ENCODE measurements at regions not wholly inside any gene's neighbourhood (a gene's known extent, or its start where the extent isn't known, plus 50 kb on each side); places are given as distances from the start of the nearest gene placed in this dataset.

DNA sequence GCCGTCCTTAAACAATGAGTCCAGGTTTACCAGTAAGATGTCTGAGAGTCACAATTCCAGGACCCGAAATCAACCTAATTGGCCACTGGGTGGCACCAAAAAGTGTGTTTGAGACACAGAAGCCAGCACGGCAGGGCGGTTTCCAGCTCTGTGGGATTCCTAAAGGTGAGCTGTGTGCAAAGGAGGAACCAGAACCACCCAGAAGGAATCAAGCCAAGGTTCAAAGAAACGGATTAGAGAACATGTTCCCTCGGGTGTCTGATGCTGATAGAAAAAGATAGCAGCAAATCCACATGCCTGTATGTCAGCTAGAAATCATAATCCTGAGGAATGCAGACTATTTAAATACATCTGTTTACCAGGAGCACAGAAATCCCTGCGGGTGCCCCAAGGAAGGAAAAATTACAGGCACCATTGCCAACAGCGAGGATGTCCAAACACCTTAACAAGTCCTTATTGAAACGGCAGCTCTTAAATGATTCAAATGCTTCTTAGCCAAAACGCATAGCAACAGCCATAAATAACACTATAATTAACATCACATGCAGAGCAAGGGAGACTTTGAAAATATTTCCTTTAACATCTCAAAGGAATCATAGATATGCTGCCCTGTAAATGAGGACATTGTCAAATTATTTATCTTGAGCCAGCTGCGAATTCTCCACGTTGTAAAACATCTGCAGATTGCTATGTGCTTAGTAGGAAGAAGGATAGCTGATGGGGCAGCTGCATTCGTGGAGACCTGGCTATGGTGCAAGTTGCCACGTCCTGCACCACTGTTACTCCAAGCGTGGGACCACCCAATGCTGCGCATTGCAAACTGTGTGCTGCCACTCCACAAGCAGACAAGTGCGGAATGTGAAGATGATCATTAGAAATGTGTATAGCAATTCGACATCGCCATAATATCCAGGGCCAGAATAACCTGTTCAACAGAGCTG is 318.7 kb upstream of the NCKAP5 start:
- H3K36me3 ChIP-seq: no peaks in the 10 kb centered on the region
- H3K27ac ChIP-seq: no peak overlapping the region
- no peak overlapping the region for H3K4me3 ChIP-seq
- ATAC-seq: peak; percentile 29 to 86 (median 79)
- H3K9me3 ChIP-seq: peaks cover 0 to 2% (median 0%) of the 10 kb centered on the region in 12 donors
- H3K27me3 ChIP-seq: peaks cover 0 to 3% (median 0%) of the 10 kb centered on the region in 9 donors
- TF ChIP-seq CTCF (IDR thresholded peaks at IDR 0.05) (peak; percentile 41 to 72 (median 58)), POLR2A (IDR thresholded peaks at IDR 0.05) (no peak)
- peak; percentile 63 to 80 (median 67) for DNase-seq
- 30 to 40% (median 37%) methylated on average over 19 of the region's 19 CpGs for WGBS, 4 donors
- intact Hi-C loops (cut with DNase I): loop anchor here (2.0 to 10.0 kb wide), 17 partner anchors 108 to 1015 kb away; partner anchors contain the start of gene MGAT5 (in 1 of the 10)
- peaks cover 0 to 12% (median 2%) of the 10 kb centered on the region in 12 donors for H3K4me1 ChIP-seq

- Histone ChIP-seq H3K36me3 (no peaks in the 10 kb centered on the region), H3K9me3 (no peaks in the 10 kb centered on the region), H3K27ac (no peak overlapping the region), H3K4me3 (no peak overlapping the region), H3K27me3 (peaks cover 0 to 3% (median 0%) of the 10 kb centered on the region in 9 donors), H3K4me1 (peaks cover 0 to 12% (median 2%) of the 10 kb centered on the region in 12 donors)
- TF ChIP-seq POLR2A (IDR thresholded peaks at IDR 0.05) (no peak), CTCF (IDR thresholded peaks at IDR 0.05) (no peak)
- ATAC-seq (no peak), DNase-seq (no peak)
- WGBS, 4 donors: 78 to 82% (median 79%) methylated on average over 4 of the region's 4 CpGs
- intact Hi-C loops (cut with DNase I): loop anchor here (2.0 to 10.0 kb wide), 17 partner anchors 107 to 1015 kb away; partner anchors contain the start of gene MGAT5 (in 1 of the 10)
Observed at GRCh38 chr2:133887676-133888040, 319.4 kb upstream of the NCKAP5 start.

- Histone ChIP-seq H3K4me1 (peaks cover 0 to 12% (median 2%) of the 10 kb centered on the region in 12 donors), H3K27me3 (peaks cover 0 to 3% (median 0%) of the 10 kb centered on the region in 9 donors), H3K36me3 (no peaks in the 10 kb centered on the region), H3K4me3 (no peak overlapping the region), H3K27ac (no peak overlapping the region), H3K9me3 (no peaks in the 10 kb centered on the region)
- intact Hi-C loops (cut with DNase I): loop anchor here (5.0 to 10.0 kb wide), 16 partner anchors 107 to 1014 kb away; partner anchors contain the start of gene MGAT5 (in 1 of the 10)
- no peak for ATAC-seq
- WGBS, 4 donors: 92 to 96% (median 94%) methylated on average over 8 of the region's 8 CpGs
- no peak for TF ChIP-seq POLR2A (IDR thresholded peaks at IDR 0.05)
- no peak for TF ChIP-seq CTCF (IDR thresholded peaks at IDR 0.05)
- DNase-seq: no peak
Observed at GRCh38 chr2:133888107-133888506, 319.8 kb upstream of the NCKAP5 start.

DNA sequence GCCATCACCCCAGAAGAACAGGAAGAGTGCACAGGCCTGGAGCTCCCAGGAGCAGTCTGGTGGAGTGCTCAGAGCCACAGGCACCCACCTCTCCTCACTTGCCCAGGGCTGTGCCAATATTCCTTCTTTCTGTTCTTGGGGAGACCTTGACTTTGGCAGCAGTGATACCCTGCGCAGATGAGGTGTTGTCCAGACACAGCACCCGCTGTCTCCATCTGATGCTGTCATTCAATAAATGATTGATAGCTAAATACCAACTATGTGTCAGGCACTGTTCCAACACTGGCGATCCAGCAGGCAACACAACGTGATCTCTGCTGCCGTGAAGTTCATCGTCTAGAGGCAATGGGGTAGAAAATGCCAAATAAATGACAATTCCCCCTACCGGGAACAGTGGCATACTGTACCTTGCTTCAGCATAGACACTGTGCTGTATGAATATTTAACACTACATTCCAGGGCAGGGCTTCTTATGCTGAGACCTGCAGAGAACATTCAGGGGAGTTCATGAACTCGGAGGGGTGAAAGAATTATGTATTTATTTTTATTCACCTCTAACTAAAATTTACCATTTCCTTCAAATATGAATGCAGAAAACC is 320.5 kb upstream of the NCKAP5 start:
- Histone ChIP-seq H3K27ac (no peak overlapping the region), H3K9me3 (no peaks in the 10 kb centered on the region), H3K36me3 (no peaks in the 10 kb centered on the region), H3K4me1 (peaks cover 0 to 12% (median 2%) of the 10 kb centered on the region in 12 donors), H3K4me3 (no peak overlapping the region), H3K27me3 (peaks cover 0 to 1% (median 0%) of the 10 kb centered on the region in 9 donors)
- TF ChIP-seq POLR2A (IDR thresholded peaks at IDR 0.05): no peak
- TF ChIP-seq CTCF (IDR thresholded peaks at IDR 0.05): no peak
- ATAC-seq: no peak
- intact Hi-C loops (cut with DNase I): loop anchor here (5.0 to 10.0 kb wide), 16 partner anchors 106 to 1014 kb away; partner anchors contain the start of gene MGAT5 (in 1 of the 10)
- WGBS, 4 donors: 82 to 91% (median 88%) methylated on average over 6 to 8 of the region's 8 CpGs
- no peak for DNase-seq
